GM23338 (cell line): ENCODE measurements at regions not wholly inside any gene's neighbourhood (a gene's known extent, or its start where the extent isn't known, plus 50 kb on each side); places are given as distances from the start of the nearest gene placed in this dataset.

Experiments used
- ATAC-seq: fragments of 200-7000 bp; cut with Tn5 transposase; 3 replicates; pipeline ENCODE4 v1.9.1; 2020
- DNase-seq: peaks from one replicate; pipeline ENCODE4 v3.0.0-alpha.2; 2015; ENCODE audit warnings: low spot score
- H2AFZ ChIP-seq: fragments of 200-600 bp; sonication (generic); 2 replicates; pipeline ENCODE4 v1.8.0; 2016; ENCODE audit warnings: antibody characterized with exemption, mild to moderate bottlenecking, moderate library complexity
- H3F3A ChIP-seq: fragments of 200-600 bp; sonication (generic); replicated peaks from 2 replicates; pipeline ENCODE4 v1.8.0; 2017; ENCODE audit warnings: antibody characterized with exemption, mixed run types, low read depth
- H3K27ac ChIP-seq: fragments of 200-600 bp; sonication (generic); 2 replicates; pipeline ENCODE4 v1.6.1; 2016; ENCODE audit warnings: low read depth
- H3K27me3 ChIP-seq: fragments of 200-600 bp; sonication (generic); 2 replicates; pipeline ENCODE4 v1.8.0; 2016; ENCODE audit warnings: mild to moderate bottlenecking, mixed run types, moderate library complexity; ENCODE audit not compliant: insufficient read depth
- H3K36me3 ChIP-seq: fragments of 200-600 bp; sonication (generic); 2 replicates; pipeline ENCODE4 v1.8.0; 2016; ENCODE audit warnings: mild to moderate bottlenecking; ENCODE audit not compliant: insufficient read depth
- H3K4me1 ChIP-seq: fragments of 200-600 bp; sonication (generic); 2 replicates; pipeline ENCODE4 v1.8.0; 2016; ENCODE audit warnings: mild to moderate bottlenecking, moderate library complexity; ENCODE audit not compliant: insufficient read depth
- H3K4me2 ChIP-seq: fragments of 200-600 bp; sonication (generic); 2 replicates; pipeline ENCODE4 v1.7.1; 2017; ENCODE audit warnings: mixed run types
- H3K4me3 ChIP-seq: fragments of 200-600 bp; sonication (generic); 2 replicates; pipeline ENCODE4 v1.6.1; 2016; ENCODE audit warnings: mixed run types
- H3K79me2 ChIP-seq: fragments of 200-600 bp; sonication (generic); replicated peaks from 2 replicates; pipeline ENCODE4 v1.8.0; 2017; ENCODE audit warnings: mild to moderate bottlenecking; ENCODE audit not compliant: insufficient read depth
- H3K9me2 ChIP-seq: fragments of 200-600 bp; sonication (generic); 2 replicates; pipeline ENCODE4 v1.8.0; 2017; ENCODE audit not compliant: insufficient read depth
- H4K20me1 ChIP-seq: fragments of 200-600 bp; sonication (generic); replicated peaks from 2 replicates; pipeline ENCODE4 v1.8.0; 2017; ENCODE audit warnings: mild to moderate bottlenecking; ENCODE audit not compliant: insufficient read depth
- H3K27ac Mint-ChIP-seq: 2 replicates; pipeline ENCODE4 v1.8.0; 2020; ENCODE audit warnings: inconsistent platforms, mild to moderate bottlenecking, moderate library complexity, mixed read lengths
- H3K27me3 Mint-ChIP-seq: 3 replicates; pipeline ENCODE4 v1.8.0; 2022; ENCODE audit warnings: low read depth, mild to moderate bottlenecking, moderate library complexity, mixed read lengths, inconsistent platforms; ENCODE audit not compliant: insufficient read depth, poor library complexity
- H3K36me3 Mint-ChIP-seq: 3 replicates; pipeline ENCODE4 v1.8.0; 2021; ENCODE audit warnings: low read depth, mild to moderate bottlenecking, inconsistent platforms, moderate library complexity, mixed read lengths
- H3K4me1 Mint-ChIP-seq: 3 replicates; pipeline ENCODE4 v1.8.0; 2020; ENCODE audit warnings: mild to moderate bottlenecking, inconsistent platforms, mixed read lengths
- H3K4me3 Mint-ChIP-seq: 3 replicates; pipeline ENCODE4 v1.8.0; 2021; ENCODE audit warnings: moderate library complexity, mild to moderate bottlenecking, inconsistent platforms, mixed read lengths
- H3K9me3 Mint-ChIP-seq: 3 replicates; pipeline ENCODE4 v1.8.0; 2020; ENCODE audit warnings: moderate library complexity, mild to moderate bottlenecking, inconsistent platforms, mixed read lengths
- CREB1 ChIP-seq: fragments of 250-450 bp; sonication (Bioruptor Pico); IDR thresholded peaks from 2 replicates; pipeline ENCODE4 v1.5.0; 2020; ENCODE audit warnings: low read depth, mild to moderate bottlenecking, moderate library complexity
- CTCF ChIP-seq, 2 experiments: fragments of 200-600 bp in 1 of 2; sonication (generic) in 1 of 2; conservative IDR thresholded peaks; 2 replicates each; pipeline versions ENCODE4 v1.5.1 to v1.6.1; 2016 to 2017; ENCODE audit warnings: antibody characterized with exemption in 2 of 2, low read depth in 2 of 2, mild to moderate bottlenecking in 2 of 2, moderate library complexity in 1 of 2
- EZH2 ChIP-seq: fragments of 200-600 bp; sonication (generic); IDR thresholded peaks from one replicate; pipeline ENCODE4 v1.8.0; 2017; ENCODE audit warnings: antibody characterized with exemption, mild to moderate bottlenecking, low read depth; ENCODE audit not compliant: unreplicated experiment
- EZH2phosphoT487 ChIP-seq: fragments of 200-600 bp; sonication (generic); IDR thresholded peaks from one replicate; pipeline ENCODE4 v1.8.1; 2018; ENCODE audit warnings: antibody characterized with exemption; ENCODE audit not compliant: unreplicated experiment
- JUNB ChIP-seq: IDR thresholded peaks from one replicate; pipeline ENCODE4 v1.6.1; 2016; ENCODE audit warnings: antibody characterized with exemption; ENCODE audit not compliant: unreplicated experiment
- NANOG ChIP-seq: IDR thresholded peaks from 2 replicates; pipeline ENCODE4 v1.6.1; 2016; ENCODE audit warnings: antibody characterized with exemption, borderline replicate concordance
- POLR2AphosphoS5 ChIP-seq: IDR thresholded peaks from 2 replicates; pipeline ENCODE4 v1.6.1; 2016; ENCODE audit warnings: antibody characterized with exemption, low read depth
- REST ChIP-seq: IDR thresholded peaks from one replicate; pipeline ENCODE4 v1.6.1; 2018; ENCODE audit warnings: antibody characterized with exemption; ENCODE audit not compliant: unreplicated experiment
- STAT1 ChIP-seq: IDR thresholded peaks from one replicate; pipeline ENCODE4 v1.6.1; 2016; ENCODE audit warnings: antibody characterized with exemption; ENCODE audit not compliant: unreplicated experiment
- ZNF114 ChIP-seq: fragments of 250-450 bp; sonication (Bioruptor Pico); IDR thresholded peaks from 2 replicates; pipeline ENCODE4 v1.5.0; 2020; ENCODE audit warnings: mild to moderate bottlenecking, moderate library complexity
- ZNF331 ChIP-seq: fragments of 250-450 bp; sonication (Bioruptor Pico); IDR thresholded peaks from 2 replicates; pipeline ENCODE4 v1.5.0; 2020; ENCODE audit warnings: low read depth, mild to moderate bottlenecking, moderate library complexity
- ZNF462 ChIP-seq: fragments of 250-450 bp; sonication (Bioruptor Pico); IDR thresholded peaks from 2 replicates; pipeline ENCODE4 v1.5.0; 2020; ENCODE audit warnings: mild to moderate bottlenecking, moderate library complexity
- TF ChIP-seq, protein P1 (sequence below): IDR thresholded peaks from 2 replicates; pipeline ENCODE4 v1.6.1; 2016; ENCODE audit warnings: antibody characterized with exemption

DNA sequence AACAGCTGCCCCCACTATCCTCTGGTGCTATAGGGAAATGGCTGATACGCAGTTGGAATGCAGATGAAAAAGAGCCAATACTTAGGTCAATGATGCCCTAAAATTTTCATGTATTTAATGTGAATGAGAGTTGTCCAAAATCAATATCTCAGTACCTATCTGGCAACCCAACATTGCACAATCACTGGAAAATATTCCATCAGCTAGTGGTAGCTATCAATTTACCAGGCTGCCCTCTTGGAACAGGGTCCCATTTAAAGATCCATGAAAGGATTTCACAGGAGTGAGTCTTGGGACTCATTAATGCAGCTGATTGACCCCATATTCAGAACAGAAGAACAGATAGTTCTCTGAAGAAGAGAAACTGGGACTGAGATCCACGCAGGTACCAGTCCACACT lies 638.9 kb downstream of the SMARCA1 start:
- Mint-ChIP-seq H3K36me3 (no peaks in the 10 kb centered on the region), H3K27ac (no peak overlapping the region), H3K4me3 (no peak overlapping the region), H3K4me1 (no peaks in the 10 kb centered on the region), H3K27me3 (peaks cover 1% of the 10 kb centered on the region), H3K9me3 (no peaks in the 10 kb centered on the region)
- no peaks in the 10 kb centered on the region for H3K9me2 ChIP-seq
- no peak for DNase-seq
- TF ChIP-seq STAT1 (no peak), NANOG (no peak), ZNF462 (CRISPR knock-in tag) (no peak), POLR2AphosphoS5 (no peak), CREB1 (CRISPR knock-in tag) (no peak), ZNF331 (CRISPR knock-in tag) (no peak), EZH2 (no peak), REST (no peak), EZH2phosphoT487 (no peak), ZNF114 (CRISPR knock-in tag) (no peak), CTCF (conservative IDR thresholded peaks at IDR 0.05; ENCODE audit: low read depth in 2 of 2) (no peak), JUNB (no peak)
- TF ChIP-seq, protein P1, sequence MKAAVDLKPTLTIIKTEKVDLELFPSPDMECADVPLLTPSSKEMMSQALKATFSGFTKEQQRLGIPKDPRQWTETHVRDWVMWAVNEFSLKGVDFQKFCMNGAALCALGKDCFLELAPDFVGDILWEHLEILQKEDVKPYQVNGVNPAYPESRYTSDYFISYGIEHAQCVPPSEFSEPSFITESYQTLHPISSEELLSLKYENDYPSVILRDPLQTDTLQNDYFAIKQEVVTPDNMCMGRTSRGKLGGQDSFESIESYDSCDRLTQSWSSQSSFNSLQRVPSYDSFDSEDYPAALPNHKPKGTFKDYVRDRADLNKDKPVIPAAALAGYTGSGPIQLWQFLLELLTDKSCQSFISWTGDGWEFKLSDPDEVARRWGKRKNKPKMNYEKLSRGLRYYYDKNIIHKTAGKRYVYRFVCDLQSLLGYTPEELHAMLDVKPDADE: no peak
- H3K36me3 ChIP-seq: no peaks in the 10 kb centered on the region
- no peak overlapping the region for H3K4me3 ChIP-seq
- H3K4me1 ChIP-seq: no peaks in the 10 kb centered on the region
- no peaks in the 10 kb centered on the region for H3F3A ChIP-seq
- H3K27me3 ChIP-seq: no peaks in the 10 kb centered on the region
- H3K27ac ChIP-seq: no peak overlapping the region
- H4K20me1 ChIP-seq: no peaks in the 10 kb centered on the region
- no peak overlapping the region for H2AFZ ChIP-seq
- no peaks in the 10 kb centered on the region for H3K79me2 ChIP-seq
- H3K4me2 ChIP-seq: no peak overlapping the region
- no peak for ATAC-seq
